ENCODE measurements at regions not wholly inside any gene's neighbourhood (a gene's known extent, or its start where the extent isn't known, plus 50 kb on each side); places are given as distances from the start of the nearest gene placed in this dataset.
A peak's percentile ranks its signal among the peaks of the same experiment; 100 is the strongest.

DNA sequence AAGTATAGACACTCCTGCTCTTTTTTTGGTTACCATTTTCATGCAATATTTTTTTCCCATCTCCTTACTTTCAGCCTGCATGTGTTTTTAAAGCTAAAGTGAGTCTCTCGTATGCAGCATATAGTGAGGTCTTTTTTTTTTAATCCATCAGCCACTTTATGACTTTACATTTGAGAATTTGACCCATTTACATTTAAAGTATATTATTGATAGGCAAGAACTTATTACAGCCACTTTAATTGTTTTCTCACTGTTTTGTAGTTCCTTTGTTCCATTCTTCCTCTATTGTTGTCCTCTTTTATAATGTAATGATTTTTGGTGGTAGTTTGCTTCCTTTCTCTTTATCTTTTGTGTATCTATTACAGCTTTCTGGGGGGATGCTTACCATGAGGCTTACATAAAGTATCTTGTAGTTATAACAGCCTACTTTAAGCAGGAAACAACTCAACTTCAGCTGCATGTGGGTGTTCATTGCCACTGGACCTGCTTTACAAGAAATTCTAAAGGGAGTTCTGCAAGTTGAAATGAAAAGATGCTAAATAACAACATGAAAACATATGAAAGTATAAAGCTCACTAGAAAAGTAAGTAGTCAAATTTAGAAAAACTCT, 71.8 kb downstream of the TNFAIP3 start (continued):
- TF ChIP-seq HMGN3 (IDR thresholded peaks at IDR 0.05; ENCODE audit: borderline replicate concordance, extremely low read depth, insufficient read length, low read depth, low read length) (no peak), ZNF384 (IDR thresholded peaks at IDR 0.05; ENCODE audit: low read depth, low read length) (peak; percentile 63; the same call in 1 of the 2 replicates), TCF3 (CRISPR knock-in tag; IDR thresholded peaks at IDR 0.05) (no peak), HMG20B (CRISPR knock-in tag; IDR thresholded peaks at IDR 0.05) (no peak), DACH1 (IDR thresholded peaks at IDR 0.05; ENCODE audit: partially characterized antibody) (no peak), MAFG (tag; conservative IDR thresholded peaks at IDR 0.05) (no peak), SAFB (IDR thresholded peaks at IDR 0.05; ENCODE audit: borderline replicate concordance, low read depth, low read length) (no peak), RBM15 (IDR thresholded peaks at IDR 0.05; ENCODE audit: insufficient read depth, low read length) (no peak), ETV1 (tag; conservative IDR thresholded peaks at IDR 0.05; ENCODE audit: low read depth) (no peak), NR1H2 (CRISPR knock-in tag; IDR thresholded peaks at IDR 0.05) (no peak), TAF15 (IDR thresholded peaks at IDR 0.05; ENCODE audit: low read depth, low read length) (no peak), MYC (IDR thresholded peaks at IDR 0.05; ENCODE audit: low read depth, low read length) (no peak), MYC (CRISPR knock-in tag; IDR thresholded peaks at IDR 0.05; ENCODE audit: borderline replicate concordance, low read depth) (no peak), ETS1 (conservative IDR thresholded peaks at IDR 0.05; ENCODE audit: control insufficient read depth, low read depth, low read length) (no peak), PHF20 (IDR thresholded peaks at IDR 0.05; ENCODE audit: partially characterized antibody) (no peak), ZNF133 (CRISPR knock-in tag; IDR thresholded peaks at IDR 0.05) (no peak), KHSRP (IDR thresholded peaks at IDR 0.05) (no peak), RNF219 (CRISPR knock-in tag; IDR thresholded peaks at IDR 0.05) (no peak), NFIX (CRISPR knock-in tag; IDR thresholded peaks at IDR 0.05; ENCODE audit: low read depth) (no peak), MEIS2 (IDR thresholded peaks at IDR 0.05; ENCODE audit: partially characterized antibody) (no peak), BACH1 (tag; IDR thresholded peaks at IDR 0.05) (no peak), THRB (CRISPR knock-in tag; conservative IDR thresholded peaks at IDR 0.05) (no peak), PCBP2 (IDR thresholded peaks at IDR 0.05; ENCODE audit: low read depth, low read length, poor library complexity, severe bottlenecking) (no peak), PML (IDR thresholded peaks at IDR 0.05; ENCODE audit: low read length) (no peak)
- TF ChIP-seq, protein P1, sequence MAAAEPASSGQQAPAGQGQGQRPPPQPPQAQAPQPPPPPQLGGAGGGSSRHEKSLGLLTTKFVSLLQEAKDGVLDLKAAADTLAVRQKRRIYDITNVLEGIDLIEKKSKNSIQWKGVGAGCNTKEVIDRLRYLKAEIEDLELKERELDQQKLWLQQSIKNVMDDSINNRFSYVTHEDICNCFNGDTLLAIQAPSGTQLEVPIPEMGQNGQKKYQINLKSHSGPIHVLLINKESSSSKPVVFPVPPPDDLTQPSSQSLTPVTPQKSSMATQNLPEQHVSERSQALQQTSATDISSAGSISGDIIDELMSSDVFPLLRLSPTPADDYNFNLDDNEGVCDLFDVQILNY (CRISPR knock-in tag; IDR thresholded peaks at IDR 0.05): no peak

Measured in K562 (cell line).